Liver (tissue), 3 donors: ENCODE measurements at regions not wholly inside any gene's neighbourhood (a gene's known extent, or its start where the extent isn't known, plus 50 kb on each side); places are given as distances from the start of the nearest gene placed in this dataset.

Experiments used
- ATF3 ChIP-seq: IDR thresholded peaks from 2 replicates; pipeline ENCODE4 v1.6.1; 2016; ENCODE audit warnings: antibody characterized with exemption
- CTCF ChIP-seq: fragments of 150-350 bp; IDR thresholded peaks from 2 replicates; pipeline ENCODE4 v1.5.1; 2017; ENCODE audit warnings: improper control_type of control experiment, low read depth, low read length; ENCODE audit not compliant: missing input control
- JUND ChIP-seq, 2 donors: IDR thresholded peaks; 2 replicates each; pipeline ENCODE4 v1.6.1; 2016; ENCODE audit warnings: antibody characterized with exemption in 2 of 2
- RAD21 ChIP-seq, 2 donors: IDR thresholded peaks; 2 replicates each; pipeline ENCODE4 v1.6.1; 2016; ENCODE audit warnings: antibody characterized with exemption in 2 of 2, mild to moderate bottlenecking in 2 of 2
- REST ChIP-seq: IDR thresholded peaks from 2 replicates; pipeline ENCODE4 v1.6.1; 2016; ENCODE audit warnings: antibody characterized with exemption, mild to moderate bottlenecking
- TAF1 ChIP-seq: conservative IDR thresholded peaks from 2 replicates; pipeline ENCODE4 v1.6.1; 2016; ENCODE audit warnings: antibody characterized with exemption, mild to moderate bottlenecking
- YY1 ChIP-seq: IDR thresholded peaks from 2 replicates; pipeline ENCODE4 v1.6.1; 2016; ENCODE audit warnings: antibody characterized with exemption, mild to moderate bottlenecking
- ZBTB33 ChIP-seq: IDR thresholded peaks from 2 replicates; pipeline ENCODE4 v1.6.1; 2016; ENCODE audit warnings: antibody characterized with exemption
- donor health status: healthy.
- donor health status: healthy.

GRCh38 chr1:70490153-70490552 lies 79.1 kb downstream of the CTH start:
- no peak for TF ChIP-seq JUND (IDR thresholded peaks at IDR 0.05)
- TF ChIP-seq ATF3 = no peak
- TF ChIP-seq CTCF = no peak
- no peak for TF ChIP-seq ZBTB33
- TF ChIP-seq YY1 = no peak
- TF ChIP-seq REST = no peak
- TF ChIP-seq TAF1 = no peak
- no peak for TF ChIP-seq RAD21 (IDR thresholded peaks at IDR 0.05)
